ENCODE measurements at regions not wholly inside any gene's neighbourhood (a gene's known extent, or its start where the extent isn't known, plus 50 kb on each side); places are given as distances from the start of the nearest gene placed in this dataset.

GRCh38 chr9:13587571-13587970 is 308.1 kb upstream of the MPDZ start:
- H3K79me2 ChIP-seq (ENCODE audit: low read length) = no peaks in the 10 kb centered on the region
- H4K20me1 ChIP-seq (ENCODE audit: insufficient read depth, low read length) = no peaks in the 10 kb centered on the region
- H3K9ac ChIP-seq (ENCODE audit: low read length) = no peak overlapping the region
- TF ChIP-seq CTCF (IDR thresholded peaks at IDR 0.05; ENCODE audit: low read depth, low read length) = no peak
- no peak for TF ChIP-seq EZH2phosphoT487 (IDR thresholded peaks at IDR 0.05; ENCODE audit: low read depth)
- H3K4me3 ChIP-seq (ENCODE audit: low read length) = no peak overlapping the region
- peaks cover 7% of the 10 kb centered on the region; the same call in 1 of the 2 replicates for H3K4me1 ChIP-seq (ENCODE audit: low read length)
- H3K27ac ChIP-seq (ENCODE audit: low read length) = no peak overlapping the region
- H3K9me3 ChIP-seq (ENCODE audit: insufficient read depth, low read length) = no peaks in the 10 kb centered on the region
- no peak overlapping the region for H2AFZ ChIP-seq (ENCODE audit: low read depth, low read length)
- no peaks in the 10 kb centered on the region for H3K27me3 ChIP-seq (ENCODE audit: low read depth, low read length)
- no peak overlapping the region for H3K4me2 ChIP-seq (ENCODE audit: low read length)
- H3K36me3 ChIP-seq (replicated peaks; ENCODE audit: low read depth, low read length) = no peaks in the 10 kb centered on the region

- no peaks in the 10 kb centered on the region for H3K36me3 ChIP-seq (replicated peaks; ENCODE audit: low read depth, low read length)
- H3K4me2 ChIP-seq (ENCODE audit: low read length) = no peak overlapping the region
- no peaks in the 10 kb centered on the region for H4K20me1 ChIP-seq (ENCODE audit: insufficient read depth, low read length)
- no peaks in the 10 kb centered on the region for H3K9me3 ChIP-seq (ENCODE audit: insufficient read depth, low read length)
- no peak overlapping the region for H3K27ac ChIP-seq (ENCODE audit: low read length)
- no peak overlapping the region for H3K4me3 ChIP-seq (ENCODE audit: low read length)
- H2AFZ ChIP-seq (ENCODE audit: low read depth, low read length) = peak overlapping the region; percentile 27; the same call in 1 of the 2 replicates
- H3K4me1 ChIP-seq (ENCODE audit: low read length) = peaks cover 7% of the 10 kb centered on the region; the same call in 1 of the 2 replicates
- H3K27me3 ChIP-seq (ENCODE audit: low read depth, low read length) = no peaks in the 10 kb centered on the region
- H3K79me2 ChIP-seq (ENCODE audit: low read length) = no peaks in the 10 kb centered on the region
- TF ChIP-seq CTCF (IDR thresholded peaks at IDR 0.05; ENCODE audit: low read depth, low read length) = no peak
- TF ChIP-seq EZH2phosphoT487 (IDR thresholded peaks at IDR 0.05; ENCODE audit: low read depth) = no peak
- no peak overlapping the region for H3K9ac ChIP-seq (ENCODE audit: low read length)
These were observed 307.3 kb upstream of the MPDZ start for GRCh38 chr9:13586587-13587374.

- no peak overlapping the region for H3K4me3 ChIP-seq (ENCODE audit: low read length)
- no peak overlapping the region for H2AFZ ChIP-seq (ENCODE audit: low read depth, low read length)
- no peaks in the 10 kb centered on the region for H3K4me1 ChIP-seq (ENCODE audit: low read length)
- no peaks in the 10 kb centered on the region for H4K20me1 ChIP-seq (ENCODE audit: insufficient read depth, low read length)
- H3K27ac ChIP-seq (ENCODE audit: low read length) = no peak overlapping the region
- no peak overlapping the region for H3K4me2 ChIP-seq (ENCODE audit: low read length)
- no peaks in the 10 kb centered on the region for H3K9me3 ChIP-seq (ENCODE audit: insufficient read depth, low read length)
- H3K27me3 ChIP-seq (ENCODE audit: low read depth, low read length) = no peaks in the 10 kb centered on the region
- H3K79me2 ChIP-seq (ENCODE audit: low read length) = no peaks in the 10 kb centered on the region
- no peaks in the 10 kb centered on the region for H3K36me3 ChIP-seq (replicated peaks; ENCODE audit: low read depth, low read length)
- no peak overlapping the region for H3K9ac ChIP-seq (ENCODE audit: low read length)
- no peak for TF ChIP-seq EZH2phosphoT487 (IDR thresholded peaks at IDR 0.05; ENCODE audit: low read depth)
- TF ChIP-seq CTCF (IDR thresholded peaks at IDR 0.05; ENCODE audit: low read depth, low read length) = no peak
These were observed 301.3 kb upstream of the MPDZ start for GRCh38 chr9:13580760-13581159.

GRCh38 chr9:13580131-13580530 is 300.6 kb upstream of the MPDZ start:
- no peaks in the 10 kb centered on the region for H3K79me2 ChIP-seq (ENCODE audit: low read length)
- H3K36me3 ChIP-seq (replicated peaks; ENCODE audit: low read depth, low read length) = no peaks in the 10 kb centered on the region
- H3K9me3 ChIP-seq (ENCODE audit: insufficient read depth, low read length) = no peaks in the 10 kb centered on the region
- H3K27ac ChIP-seq (ENCODE audit: low read length) = no peak overlapping the region
- no peak overlapping the region for H3K9ac ChIP-seq (ENCODE audit: low read length)
- no peaks in the 10 kb centered on the region for H3K4me1 ChIP-seq (ENCODE audit: low read length)
- no peak for TF ChIP-seq CTCF (IDR thresholded peaks at IDR 0.05; ENCODE audit: low read depth, low read length)
- no peak for TF ChIP-seq EZH2phosphoT487 (IDR thresholded peaks at IDR 0.05; ENCODE audit: low read depth)
- no peak overlapping the region for H3K4me2 ChIP-seq (ENCODE audit: low read length)
- H2AFZ ChIP-seq (ENCODE audit: low read depth, low read length) = no peak overlapping the region
- H3K4me3 ChIP-seq (ENCODE audit: low read length) = no peak overlapping the region
- no peaks in the 10 kb centered on the region for H3K27me3 ChIP-seq (ENCODE audit: low read depth, low read length)
- H4K20me1 ChIP-seq (ENCODE audit: insufficient read depth, low read length) = no peaks in the 10 kb centered on the region

All from OCI-LY3 (cell line).